Loucy (cell line): ENCODE measurements at regions not wholly inside any gene's neighbourhood (a gene's known extent, or its start where the extent isn't known, plus 50 kb on each side); places are given as distances from the start of the nearest gene placed in this dataset.

Source experiments
- H2AFZ ChIP-seq: fragments of 200-600 bp; sonication (generic); 2 replicates; pipeline ENCODE4 v1.6.0; 2016; ENCODE audit warnings: antibody characterized with exemption, mild to moderate bottlenecking, low read length, moderate library complexity
- H3F3A ChIP-seq: fragments of 200-600 bp; 2 replicates; pipeline ENCODE4 v1.6.0; 2016; ENCODE audit warnings: antibody characterized with exemption, low read depth, mild to moderate bottlenecking
- H3K27me3 ChIP-seq: fragments of 200-600 bp; sonication (generic); 2 replicates; pipeline ENCODE4 v1.6.1; 2014; ENCODE audit warnings: low read length, mild to moderate bottlenecking; ENCODE audit not compliant: insufficient read depth, poor library complexity, severe bottlenecking
- H3K36me3 ChIP-seq: fragments of 200-600 bp; sonication (generic); 2 replicates; pipeline ENCODE4 v1.6.1; 2016; ENCODE audit warnings: low read length; ENCODE audit not compliant: insufficient read depth
- H3K4me1 ChIP-seq: fragments of 200-600 bp; sonication (generic); 2 replicates; pipeline ENCODE4 v1.5.1; 2014; ENCODE audit warnings: low read length, mild to moderate bottlenecking; ENCODE audit not compliant: insufficient read depth, poor library complexity, severe bottlenecking
- H3K4me2 ChIP-seq: fragments of 200-600 bp; sonication (generic); 2 replicates; pipeline ENCODE4 v1.6.0; 2014; ENCODE audit warnings: antibody characterized with exemption, low read length, low read depth, mild to moderate bottlenecking; ENCODE audit not compliant: poor library complexity, severe bottlenecking
- H3K4me3 ChIP-seq: fragments of 200-600 bp; sonication (generic); 2 replicates; pipeline ENCODE4 v1.5.1; 2014; ENCODE audit warnings: low read length, mild to moderate bottlenecking, mixed read lengths; ENCODE audit not compliant: poor library complexity, severe bottlenecking
- H3K79me2 ChIP-seq: fragments of 200-600 bp; sonication (generic); 2 replicates; pipeline ENCODE4 v1.6.1; 2014; ENCODE audit warnings: low read length; ENCODE audit not compliant: insufficient read depth
- H3K9ac ChIP-seq: fragments of 200-600 bp; sonication (generic); 2 replicates; pipeline ENCODE4 v1.6.0; 2014; ENCODE audit warnings: mild to moderate bottlenecking, low read depth, low read length, moderate library complexity; ENCODE audit not compliant: poor library complexity, severe bottlenecking
- H3K9me2 ChIP-seq: fragments of 200-600 bp; sonication (generic); replicated peaks from 2 replicates; pipeline ENCODE4 v1.6.1; 2016; ENCODE audit warnings: low read depth, low read length, mixed read lengths
- H3K9me3 ChIP-seq: fragments of 200-600 bp; sonication (generic); 2 replicates; pipeline ENCODE4 v1.6.1; 2014; ENCODE audit warnings: mild to moderate bottlenecking, antibody characterized with exemption, low read length, low read depth; ENCODE audit not compliant: insufficient read depth
- H4K20me1 ChIP-seq: fragments of 200-600 bp; sonication (generic); 2 replicates; pipeline ENCODE4 v1.6.0; 2014; ENCODE audit warnings: antibody characterized with exemption, low read length, mild to moderate bottlenecking; ENCODE audit not compliant: insufficient read depth, poor library complexity, severe bottlenecking
- CTCF ChIP-seq: fragments of 200-600 bp; sonication (generic); conservative IDR thresholded peaks from 2 replicates; pipeline ENCODE4 v1.5.1; 2014; ENCODE audit warnings: mild to moderate bottlenecking, antibody characterized with exemption, low read length
- EZH2phosphoT487 ChIP-seq: fragments of 200-600 bp; IDR thresholded peaks from 2 replicates; pipeline ENCODE4 v1.6.1; 2018; ENCODE audit warnings: antibody characterized with exemption, mild to moderate bottlenecking, moderate library complexity, borderline replicate concordance

DNA sequence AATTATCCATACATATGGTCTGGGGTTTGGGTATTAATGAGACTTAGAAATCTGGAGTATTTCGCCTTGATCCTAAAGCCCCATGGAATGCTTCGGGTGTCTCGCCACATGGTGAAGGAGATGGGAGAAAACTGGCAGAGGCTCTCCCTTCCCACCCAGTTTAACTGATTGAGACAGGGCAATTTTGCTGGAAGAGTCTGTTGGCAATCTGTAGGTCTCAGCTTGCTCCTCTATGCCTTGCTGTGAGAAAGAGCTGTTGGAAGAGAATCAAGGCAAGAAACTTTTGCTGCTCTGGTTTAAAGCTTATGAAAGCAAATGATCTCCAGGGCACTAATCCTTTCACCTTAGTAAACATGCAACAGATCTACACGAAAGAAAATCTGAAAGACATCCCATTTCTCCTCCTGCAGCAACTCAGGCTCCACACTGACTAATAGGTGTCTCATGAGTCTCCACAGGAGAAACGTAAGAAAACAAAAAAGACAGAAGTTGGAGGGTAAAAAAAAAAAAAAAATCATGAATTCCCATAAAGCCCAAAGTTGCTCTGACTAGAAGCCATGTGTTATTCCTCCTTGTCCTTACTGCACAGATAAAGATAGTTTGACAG lies 369.9 kb downstream of the EFNA5 start:
- Histone ChIP-seq H3F3A (no peaks in the 10 kb centered on the region), H2AFZ (no peak overlapping the region), H3K9ac (no peak overlapping the region), H3K27me3 (no peaks in the 10 kb centered on the region), H3K9me2 (no peaks in the 10 kb centered on the region), H3K9me3 (no peaks in the 10 kb centered on the region), H3K4me3 (no peak overlapping the region), H3K4me1 (no peaks in the 10 kb centered on the region), H3K36me3 (no peaks in the 10 kb centered on the region), H4K20me1 (no peaks in the 10 kb centered on the region), H3K4me2 (no peak overlapping the region), H3K79me2 (no peaks in the 10 kb centered on the region)
- no peak for TF ChIP-seq CTCF

GRCh38 chr5:107296572-107296971 lies 374.2 kb downstream of the EFNA5 start:
- Histone ChIP-seq H3K79me2 (no peaks in the 10 kb centered on the region), H3K9me2 (no peaks in the 10 kb centered on the region), H3K9me3 (no peaks in the 10 kb centered on the region), H3K4me1 (peaks cover 10% of the 10 kb centered on the region), H3K4me3 (no peak overlapping the region), H3K27me3 (no peaks in the 10 kb centered on the region), H3K4me2 (no peak overlapping the region), H3K9ac (no peak overlapping the region), H3F3A (no peaks in the 10 kb centered on the region), H3K36me3 (no peaks in the 10 kb centered on the region), H4K20me1 (no peaks in the 10 kb centered on the region), H2AFZ (no peak overlapping the region)
- TF ChIP-seq EZH2phosphoT487 (no peak), CTCF (no peak)

- Histone ChIP-seq H2AFZ (no peak overlapping the region), H3K9me2 (no peaks in the 10 kb centered on the region), H3K27me3 (no peaks in the 10 kb centered on the region), H3K4me1 (peaks cover 10% of the 10 kb centered on the region), H3K9ac (no peak overlapping the region), H3K9me3 (no peaks in the 10 kb centered on the region), H3K4me3 (no peak overlapping the region), H3K4me2 (no peak overlapping the region), H3K79me2 (no peaks in the 10 kb centered on the region), H4K20me1 (no peaks in the 10 kb centered on the region), H3F3A (no peaks in the 10 kb centered on the region), H3K36me3 (no peaks in the 10 kb centered on the region)
- TF ChIP-seq EZH2phosphoT487 (no peak), CTCF (no peak)
These were observed 374.8 kb downstream of the EFNA5 start for GRCh38 chr5:107295914-107296313.
